Ovary (tissue), 7 donors: ENCODE measurements at regions not wholly inside any gene's neighbourhood (a gene's known extent, or its start where the extent isn't known, plus 50 kb on each side); places are given as distances from the start of the nearest gene placed in this dataset. TPM values are rescaled to one million over a fixed set of nuclear protein-coding genes. Genes with fewer than 3 reads are reported as not detected.

Source experiments
- DNase-seq, 5 donors: peaks; one replicate each; pipeline ENCODE4 v3.0.0-alpha.2; 2019 to 2020
- H3K27ac ChIP-seq, 2 donors: fragments of 200-600 bp; one replicate each; pipeline versions ENCODE4 v1.5.1 to v1.8.0; 2019 to 2022
- H3K27me3 ChIP-seq: fragments of 200-600 bp; one replicate; pipeline ENCODE4 v1.8.0; 2022
- H3K36me3 ChIP-seq: fragments of 200-600 bp; sonication (generic); one replicate; pipeline ENCODE4 v1.5.1; 2019
- H3K4me1 ChIP-seq: one replicate; pipeline ENCODE4 v1.8.1; 2013; ENCODE audit warnings: mild to moderate bottlenecking, moderate library complexity; ENCODE audit not compliant: insufficient read depth
- H3K4me3 ChIP-seq: fragments of 200-600 bp; sonication (generic); one replicate; pipeline ENCODE4 v1.5.1; 2017
- H3K9me3 ChIP-seq, 2 donors: fragments of 200-600 bp in 1 of 2; sonication (generic) in 1 of 2; one replicate each; pipeline versions ENCODE4 v1.5.1 to v1.8.1; 2013 to 2019; ENCODE audit warnings: mild to moderate bottlenecking in 1 of 2, moderate library complexity in 1 of 2
- CTCF ChIP-seq, 3 donors: fragments of 450-650 bp in 2 of 3; fragments of 200-600 bp in 1 of 3; IDR thresholded peaks; one replicate each; pipeline versions ENCODE4 v1.5.1 to v1.8.0; 2016 to 2022; ENCODE audit warnings: antibody characterized with exemption in 3 of 3, mild to moderate bottlenecking in 1 of 3
- EP300 ChIP-seq: sonication (generic); formaldehyde crosslinking; IDR thresholded peaks from one replicate; pipeline ENCODE4 v1.6.1; 2017; ENCODE audit warnings: antibody characterized with exemption
- POLR2A ChIP-seq: fragments of 450-650 bp; IDR thresholded peaks from one replicate; pipeline ENCODE4 v1.6.1; 2017; ENCODE audit warnings: antibody characterized with exemption, mild to moderate bottlenecking, moderate library complexity
- WGBS, 3 donors: extraction: QIAGEN DNeasy Blood & Tissue Kit in 1 of 3; methylation state at CpG; one replicate each; pipeline versions ENCODE4 v1.1.5 to v1.1.7; 2013 to 2017; 5-methylcytosine and 5-hydroxymethylcytosine counted together
- intact Hi-C, 4 donors: fragments of 100-400 bp; cut with DNase I; formaldehyde crosslinking; loops; one replicate each; pipeline versions ENCODE4 v1.11.0 to v1.15.1; 2022 to 2023
- microRNA-seq, 3 donors: library from miRNA; unstranded; fragments of <30 nt; microRNA quantifications; one replicate each; pipeline versions ENCODE4 to v1.2.0, GENCODE V29; 2019 to 2020
- small RNA-seq: library from RNA; depleted of rRNA; stranded (forward); fragments of <200 nt; gene quantifications from one replicate; pipeline ENCODE3, GENCODE V24; 2016
- donor health status: DM: no; HTN: no; CAD: no; lungs with moderate emphysema.
- donor health status: DM: no; HTN: no; CAD: no.
- donor health status: Bipolar disorder and iron deficiency.
- donor health status: DM: no; HTN: no; CAD: no.
- donor health status: DM: yes; HTN: yes; CAD: no.

GRCh38 chr22:25509374-25509791, 55.1 kb upstream of the GRK3 start:
- Histone ChIP-seq H3K27ac (no peak overlapping the region), H3K27me3 (no peaks in the 10 kb centered on the region), H3K9me3 (no peaks in the 10 kb centered on the region), H3K4me3 (no peak overlapping the region), H3K36me3 (no peaks in the 10 kb centered on the region), H3K4me1 (no peaks in the 10 kb centered on the region)
- TF ChIP-seq POLR2A (no peak), CTCF (IDR thresholded peaks at IDR 0.05) (no peak), EP300 (no peak)
- peak in 2 of 5 donors; percentile 17 to 59 for DNase-seq
- intact Hi-C loops: no loop called here
- WGBS, 3 donors: 13 to 37% (median 24%) methylated on average over 5 of the region's 5 CpGs

- no peak for DNase-seq
- TF ChIP-seq POLR2A (no peak), CTCF (IDR thresholded peaks at IDR 0.05) (no peak), EP300 (no peak)
- Histone ChIP-seq H3K36me3 (no peaks in the 10 kb centered on the region), H3K27ac (no peak overlapping the region), H3K9me3 (no peaks in the 10 kb centered on the region), H3K4me3 (no peak overlapping the region), H3K27me3 (no peaks in the 10 kb centered on the region), H3K4me1 (no peaks in the 10 kb centered on the region)
- 72 to 91% (median 80%) methylated on average over 3 of the region's 3 CpGs for WGBS, 3 donors
- intact Hi-C loops: no loop called here
These were observed 53.6 kb upstream of the GRK3 start for GRCh38 chr22:25510876-25511275.

- no peaks in the 10 kb centered on the region for H3K4me1 ChIP-seq
- TF ChIP-seq POLR2A (no peak), CTCF (IDR thresholded peaks at IDR 0.05) (no peak), EP300 (no peak)
- intact Hi-C loops: no loop called here
- H3K36me3 ChIP-seq: no peaks in the 10 kb centered on the region
- no peak overlapping the region for H3K4me3 ChIP-seq
- H3K27ac ChIP-seq: no peak overlapping the region
- no peaks in the 10 kb centered on the region for H3K9me3 ChIP-seq
- WGBS, 3 donors: 92 to 96% (median 93%) methylated on average over 3 of the region's 3 CpGs
- DNase-seq: no peak
- no peaks in the 10 kb centered on the region for H3K27me3 ChIP-seq
These were observed 52.8 kb upstream of the GRK3 start for GRCh38 chr22:25511725-25512124.

GRCh38 chr22:25514436-25515180, 49.9 kb upstream of the GRK3 start:
- Histone ChIP-seq H3K27me3 (no peaks in the 10 kb centered on the region), H3K9me3 (no peaks in the 10 kb centered on the region), H3K4me1 (no peaks in the 10 kb centered on the region), H3K36me3 (no peaks in the 10 kb centered on the region), H3K27ac (no peak overlapping the region), H3K4me3 (no peak overlapping the region)
- 68 to 92% (median 78%) methylated on average over 13 of the region's 13 CpGs for WGBS, 3 donors
- DNase-seq: no peak
- TF ChIP-seq CTCF (IDR thresholded peaks at IDR 0.05): no peak
- intact Hi-C loops: no loop called here

Small RNA genes in the stretch of these regions (microRNA-seq; reads per million reads assigned to microRNA genes)
- 0 reads per million in 3 donors for gene MIR6817

Small RNA genes in the stretch of these regions (small RNA-seq; reads per million reads assigned to genes)
- gene IGLL3P (not detected), gene MIR6817 (not detected)
